HCT116 (cell line): ENCODE measurements at regions not wholly inside any gene's neighbourhood (a gene's known extent, or its start where the extent isn't known, plus 50 kb on each side); places are given as distances from the start of the nearest gene placed in this dataset.

ENCODE experiments used
- ATAC-seq: fragments of 200-7000 bp; cut with Tn5 transposase; 2 replicates; pipeline ENCODE4 v1.9.1; 2020; ENCODE audit warnings: mild to moderate bottlenecking, moderate library complexity
- BruUV-seq: library from RNA; stranded (reverse); fragments of 400-500 nt; replicated peaks from 2 replicates; lab custom pipeline; 2021; lab: Mats Ljungman, UMichigan
- CTCF ChIA-PET: fragments of 300-600 bp; sonication (Branson Sonifier 250); formaldehyde crosslinking; loops from one replicate; lab custom pipeline; 2021; ENCODE audit warnings: antibody characterized with exemption; lab: Charles Lee
- POLR2A ChIA-PET: fragments of 300-600, 350-600 bp; sonication (Branson Sonifier 250); formaldehyde crosslinking; loops from one replicate; lab custom pipeline; 2021; ENCODE audit warnings: antibody characterized with exemption; lab: Charles Lee
- RAD21 ChIA-PET, 2 experiments: fragments of 300-600 bp; sonication (Branson Sonifier 250); formaldehyde crosslinking; loops; one replicate each; lab custom pipeline; 2023; ENCODE audit warnings: low total read pairs in 2 of 2; ENCODE audit not compliant: uncharacterized antibody in 2 of 2, unreplicated experiment in 2 of 2, low non-redundant PET in 1 of 2; lab: Charles Lee
- DNase-seq: peaks from one replicate; pipeline ENCODE4 v3.0.0-alpha.2; 2010; ENCODE audit warnings: low read depth, low spot score
- H2AFZ ChIP-seq: fragments of 200-600 bp; shearing (Covaris generic), sonication (generic); 2 replicates; pipeline ENCODE4 v1.6.1; 2017; ENCODE audit warnings: low read depth, mixed run types, mixed read lengths, antibody characterized with exemption, low read length; ENCODE audit not compliant: poor library complexity, severe bottlenecking
- H3K27ac ChIP-seq: 2 replicates; pipeline ENCODE4 v1.5.1; 2012; ENCODE audit warnings: low read depth, low read length
- H3K27me3 ChIP-seq: fragments of 200-600 bp; sonication (generic); 2 replicates; pipeline ENCODE4 v1.6.1; 2016; ENCODE audit warnings: mixed run types, low read length, mixed read lengths; ENCODE audit not compliant: insufficient read depth
- H3K36me3 ChIP-seq, 2 experiments: fragments of 200-500 bp in 1 of 2; fragments of 200-600 bp in 1 of 2; sonication (Bioruptor generic) in 1 of 2; sonication (generic) in 1 of 2; 2 replicates each; pipeline versions ENCODE4 v1.5.1 to v1.6.1; 2014 to 2016; ENCODE audit warnings: low read length in 2 of 2, inconsistent platforms in 1 of 2, mixed read lengths in 1 of 2, mixed run types in 1 of 2; ENCODE audit not compliant: insufficient read depth in 2 of 2, control insufficient read depth in 1 of 2
- H3K4me1 ChIP-seq, 2 experiments: fragments of 200-600 bp in 1 of 2; sonication (generic) in 1 of 2; 2 replicates each; pipeline versions ENCODE4 v1.5.1 to v1.6.1; 2012 to 2017; ENCODE audit warnings: low read length in 2 of 2, inconsistent platforms in 1 of 2, mild to moderate bottlenecking in 1 of 2, mixed read lengths in 1 of 2, mixed run types in 1 of 2, moderate library complexity in 1 of 2; ENCODE audit not compliant: insufficient read depth in 2 of 2, control insufficient read depth in 1 of 2
- H3K4me2 ChIP-seq: fragments of 200-600 bp; sonication (generic); 2 replicates; pipeline ENCODE4 v1.6.1; 2017; ENCODE audit warnings: mixed run types, low read length, mixed read lengths
- H3K4me3 ChIP-seq, 2 experiments: fragments of 200-600 bp in 1 of 2; sonication (generic) in 1 of 2; replicated peaks in 1 of 2; 2 replicates each; pipeline ENCODE4 v1.5.1; 2011 to 2016; ENCODE audit warnings: low read length in 2 of 2, control low read depth in 1 of 2, low read depth in 1 of 2, mild to moderate bottlenecking in 1 of 2, mixed read lengths in 1 of 2, mixed run types in 1 of 2
- H3K79me2 ChIP-seq: fragments of 200-600 bp; sonication (generic); 2 replicates; pipeline ENCODE4 v1.6.1; 2017; ENCODE audit warnings: mild to moderate bottlenecking, mixed run types, low read length, moderate library complexity, mixed read lengths; ENCODE audit not compliant: insufficient read depth
- H3K9ac ChIP-seq: fragments of 200-600 bp; sonication (generic); 2 replicates; pipeline ENCODE4 v1.6.1; 2016; ENCODE audit warnings: low read length, mixed read lengths
- H3K9me2 ChIP-seq: fragments of 200-600 bp; sonication (generic), shearing (Covaris generic); 2 replicates; pipeline ENCODE4 v1.6.1; 2017; ENCODE audit warnings: mixed run types, mild to moderate bottlenecking, moderate library complexity; ENCODE audit not compliant: insufficient read depth
- H3K9me3 ChIP-seq, 2 experiments: fragments of 200-500 bp in 1 of 2; fragments of 200-600 bp in 1 of 2; sonication (Bioruptor generic) in 1 of 2; sonication (generic) in 1 of 2; 2 replicates each; pipeline ENCODE4 v1.6.1; 2014 to 2017; ENCODE audit warnings: low read length in 2 of 2, mixed read lengths in 2 of 2, inconsistent platforms in 1 of 2, low read depth in 1 of 2, mild to moderate bottlenecking in 1 of 2, mixed run types in 1 of 2, moderate library complexity in 1 of 2; ENCODE audit not compliant: control insufficient read depth in 1 of 2, insufficient read depth in 1 of 2
- H4K20me1 ChIP-seq: fragments of 200-600 bp; sonication (generic), shearing (Covaris generic); 2 replicates; pipeline ENCODE4 v1.6.1; 2017; ENCODE audit warnings: mixed run types, mild to moderate bottlenecking, moderate library complexity; ENCODE audit not compliant: insufficient read depth
- CBX3 ChIP-seq: IDR thresholded peaks from 2 replicates; pipeline ENCODE4 v1.6.1; 2012; ENCODE audit warnings: low read depth
- CTCF ChIP-seq, 3 experiments: fragments of 200-600 bp in 1 of 3; sonication (generic) in 1 of 3; IDR thresholded peaks in 2 of 3; conservative IDR thresholded peaks in 1 of 3; 2 replicates each; pipeline ENCODE4 v1.5.1; 2012 to 2017; ENCODE audit warnings: low read depth in 2 of 3, low read length in 2 of 3, antibody characterized with exemption in 1 of 3, borderline replicate concordance in 1 of 3, control low read depth in 1 of 3, mild to moderate bottlenecking in 1 of 3, mixed read lengths in 1 of 3, mixed run types in 1 of 3, moderate library complexity in 1 of 3; ENCODE audit not compliant: insufficient read depth in 1 of 3
- EZH2phosphoT487 ChIP-seq: fragments of 200-600 bp; IDR thresholded peaks from 2 replicates; pipeline ENCODE4 v1.6.1; 2018; ENCODE audit warnings: antibody characterized with exemption, borderline replicate concordance
- FOSL1 ChIP-seq: IDR thresholded peaks from 2 replicates; pipeline ENCODE4 v1.6.1; 2012; ENCODE audit warnings: low read depth
- POLR2A ChIP-seq: IDR thresholded peaks from 2 replicates; pipeline ENCODE4 v1.7.0; 2011; ENCODE audit warnings: borderline replicate concordance; ENCODE audit not compliant: insufficient read depth, insufficient read length; ENCODE audit errors: extremely low read depth
- RAD21 ChIP-seq: IDR thresholded peaks from 2 replicates; pipeline ENCODE4 v1.6.1; 2012; ENCODE audit warnings: low read depth, mild to moderate bottlenecking
- SIN3A ChIP-seq: IDR thresholded peaks from 2 replicates; pipeline ENCODE4 v1.6.1; 2012; ENCODE audit warnings: low read depth
- SP1 ChIP-seq: IDR thresholded peaks from 2 replicates; pipeline ENCODE4 v1.6.1; 2012; ENCODE audit warnings: low read depth
- TCF7L2 ChIP-seq: IDR thresholded peaks from 2 replicates; pipeline ENCODE4 v1.7.0; 2011; ENCODE audit warnings: borderline replicate concordance, inconsistent platforms; ENCODE audit not compliant: insufficient read depth, insufficient read length; ENCODE audit errors: extremely low read depth
- YY1 ChIP-seq: IDR thresholded peaks from 2 replicates; pipeline ENCODE4 v1.6.1; 2011; ENCODE audit warnings: low read length, low read depth, moderate library complexity, mild to moderate bottlenecking; ENCODE audit not compliant: insufficient replicate concordance; ENCODE audit errors: extremely low read depth
- ZBTB33 ChIP-seq: IDR thresholded peaks from 2 replicates; pipeline ENCODE4 v1.6.1; 2011; ENCODE audit warnings: mild to moderate bottlenecking, low read length, moderate library complexity; ENCODE audit not compliant: insufficient replicate concordance; ENCODE audit errors: extremely low read depth
- intact Hi-C: fragments of 100-400 bp; cut with micrococcal nuclease; formaldehyde crosslinking; loops from 2 replicates; pipeline ENCODE4 v1.10.0; 2022

- no peak for ATAC-seq
- CTCF ChIA-PET = no interaction called here
- POLR2A ChIA-PET = no interaction called here
Measured at GRCh38 chr20:22369100-22369499, 215.3 kb downstream of the FOXA2 start.

More at GRCh38 chr20:22369100-22369499, 215.3 kb downstream of the FOXA2 start:
- intact Hi-C loops = no loop called here
- no TSS peak for BruUV-seq
- Histone ChIP-seq H2AFZ (no peak overlapping the region), H3K9ac (no peak overlapping the region), H3K27me3 (no peaks in the 10 kb centered on the region), H3K36me3 (no peaks in the 10 kb centered on the region), H3K79me2 (no peaks in the 10 kb centered on the region), H3K4me2 (no peak overlapping the region), H4K20me1 (no peaks in the 10 kb centered on the region), H3K27ac (no peak overlapping the region), H3K4me1 (peaks cover 14 to 29% of the 10 kb centered on the region in 2 experiments; a peak in 3 of 4 replicates), H3K4me3 (no peak overlapping the region), H3K9me3 (no peaks in the 10 kb centered on the region), H3K9me2 (no peaks in the 10 kb centered on the region)
- no peak for DNase-seq
- TF ChIP-seq SP1 (no peak), SIN3A (no peak), POLR2A (no peak), CTCF (IDR thresholded peaks at IDR 0.05 in 2 of 3, conservative IDR thresholded peaks at IDR 0.05 in 1 of 3; ENCODE audit: borderline replicate concordance in 1 of 3, insufficient read depth in 1 of 3, low read depth in 2 of 3, low read length in 2 of 3) (no peak), RAD21 (no peak), FOSL1 (no peak), EZH2phosphoT487 (no peak), TCF7L2 (no peak), ZBTB33 (no peak), CBX3 (no peak), YY1 (no peak)
- RAD21 ChIA-PET = no interaction called here
